ENCODE measurements at regions not wholly inside any gene's neighbourhood (a gene's known extent, or its start where the extent isn't known, plus 50 kb on each side); places are given as distances from the start of the nearest gene placed in this dataset.

DNA sequence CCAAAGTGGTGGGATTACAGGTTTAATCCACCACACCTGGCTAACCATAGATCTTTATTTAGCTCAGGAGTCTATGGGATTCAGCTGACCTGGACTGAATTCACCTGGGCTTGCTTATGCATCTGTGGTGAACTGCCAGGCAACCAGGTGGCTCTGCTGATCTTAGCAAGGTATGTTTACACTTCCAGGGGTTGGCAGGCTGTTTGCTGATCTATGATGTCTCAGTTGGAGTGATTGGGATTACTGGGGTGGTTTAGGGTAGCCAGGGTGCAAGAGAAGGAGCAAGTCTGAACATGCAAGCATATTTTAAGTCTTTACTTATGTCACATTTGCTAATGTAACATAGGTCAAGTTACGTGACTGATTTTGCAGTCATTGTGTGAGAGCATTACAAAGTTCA is 63.6 kb upstream of the JAK2 start:
- no peak for DNase-seq (ENCODE audit: low spot score)

DNA sequence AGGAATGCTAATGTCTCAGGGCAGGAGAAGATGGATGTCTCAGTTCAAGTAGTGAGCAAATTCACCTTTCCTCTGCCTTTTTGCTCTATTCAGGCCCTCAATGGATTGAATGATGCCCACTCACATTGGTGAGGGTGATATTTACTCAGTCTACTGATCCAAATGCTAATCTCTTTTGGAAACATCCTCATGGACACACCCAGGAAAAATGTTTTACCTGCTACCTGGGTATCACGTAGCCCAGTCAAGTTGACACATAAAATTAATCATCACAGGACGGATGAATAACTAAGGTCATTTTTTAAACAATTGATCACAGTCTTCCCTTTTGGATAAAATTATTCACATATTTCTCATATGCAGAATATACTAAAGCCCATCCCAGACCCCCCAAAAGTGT is 63.0 kb upstream of the JAK2 start:
- DNase-seq (ENCODE audit: low spot score), result no peak

DNA sequence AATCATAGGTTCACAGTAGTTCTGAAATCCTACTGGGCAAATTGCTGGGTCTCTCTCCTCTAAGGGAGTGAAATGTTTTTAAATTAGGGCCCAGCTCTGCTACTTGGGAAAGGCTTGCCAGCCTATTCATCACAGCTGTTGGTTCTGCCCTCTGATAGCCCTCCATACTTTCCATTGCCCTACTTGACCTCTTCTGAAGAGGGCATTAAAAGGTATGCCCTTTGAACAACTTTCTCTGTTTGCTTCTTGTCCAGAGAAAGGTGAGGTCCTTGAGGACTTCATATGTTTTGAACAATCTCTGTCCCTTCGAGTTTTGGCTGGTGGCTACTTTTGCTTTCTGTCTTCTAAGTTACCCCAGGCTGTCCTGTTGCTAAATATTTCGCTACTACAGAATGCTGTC is 62.3 kb upstream of the JAK2 start:
- DNase-seq (ENCODE audit: low spot score), result no peak

- DNase-seq (ENCODE audit: low spot score), result no peak
Observed at GRCh38 chr9:4923141-4923540, 61.9 kb upstream of the JAK2 start.

DNA sequence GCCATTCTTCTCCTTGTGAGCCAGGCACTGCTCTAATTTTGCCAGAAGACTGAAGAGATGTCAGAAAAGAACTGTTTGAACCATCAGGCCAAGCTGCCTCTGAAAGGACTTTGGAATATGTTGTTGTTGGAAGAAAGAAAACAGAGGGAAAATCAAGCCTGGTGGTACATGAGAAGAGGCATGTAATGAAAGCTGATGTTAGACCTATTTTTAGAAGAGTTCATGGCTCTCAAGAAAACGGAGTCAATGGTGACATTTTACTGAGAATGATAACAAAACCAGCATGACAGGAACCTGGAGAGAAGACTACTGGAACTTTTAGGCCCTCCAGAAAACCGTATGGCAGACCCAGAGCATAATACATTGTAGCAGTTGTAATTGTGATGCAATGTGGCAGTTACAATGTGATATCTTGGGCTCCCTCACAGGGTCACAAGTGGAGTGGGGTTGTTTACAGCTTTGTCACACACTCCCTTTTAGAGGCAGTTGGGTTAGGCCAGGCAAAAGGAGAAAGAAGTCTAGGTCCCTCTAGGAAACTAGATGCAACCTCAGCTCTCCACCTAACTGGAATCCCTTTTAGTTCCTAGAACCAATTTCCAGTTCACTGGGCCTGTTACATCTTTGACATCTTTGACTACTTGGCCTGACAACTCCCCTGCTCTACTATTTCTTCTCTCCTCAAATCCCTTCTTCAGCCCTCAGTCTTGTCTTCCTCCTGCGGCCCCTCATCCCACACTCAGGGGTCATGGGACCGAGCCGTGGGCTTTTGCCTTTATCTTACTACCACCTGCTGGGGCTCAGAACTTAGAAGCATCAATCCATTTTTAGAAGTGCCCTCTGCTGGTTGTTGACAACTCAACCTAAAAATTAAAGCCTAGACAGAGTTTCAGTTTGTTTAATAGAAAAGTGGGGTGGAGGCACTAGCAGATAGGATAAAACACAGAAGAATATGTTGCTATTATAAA is 61.2 kb upstream of the JAK2 start:
- DNase-seq (ENCODE audit: low spot score), result no peak

- no peak for DNase-seq (ENCODE audit: low spot score)
Observed at GRCh38 chr9:4926239-4926638, 58.8 kb upstream of the JAK2 start.

- peak; percentile 44 for DNase-seq (ENCODE audit: low spot score)
Observed at GRCh38 chr9:4927043-4927471, 58.0 kb upstream of the JAK2 start.

DNA sequence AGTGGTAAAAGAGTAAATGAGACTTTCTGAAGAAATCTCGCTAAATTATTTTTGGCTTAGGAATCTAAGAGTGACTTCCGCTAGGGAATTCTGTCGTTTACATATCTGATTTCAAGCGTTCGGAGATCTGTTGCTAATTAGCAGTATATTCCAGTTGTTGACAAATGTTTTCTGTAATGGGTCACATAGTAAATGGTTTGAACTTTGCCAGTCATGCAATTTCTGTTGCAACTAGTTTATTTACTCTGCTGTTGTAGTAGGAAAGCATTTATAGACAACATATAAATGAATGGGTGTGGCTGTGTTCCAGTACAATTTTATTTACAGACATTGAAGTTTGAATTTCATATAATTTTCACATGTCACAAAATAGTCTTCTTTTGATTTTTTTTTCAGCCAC is 57.4 kb upstream of the JAK2 start:
- no peak for DNase-seq (ENCODE audit: low spot score)

GRCh38 chr9:4929917-4930316 is 55.2 kb upstream of the JAK2 start:
- DNase-seq (ENCODE audit: low spot score), result no peak

- DNase-seq (ENCODE audit: low spot score), result no peak
Observed at GRCh38 chr9:4932681-4933080, 52.4 kb upstream of the JAK2 start.

- DNase-seq (ENCODE audit: low spot score), result no peak
Observed at GRCh38 chr9:4933177-4933576, 51.9 kb upstream of the JAK2 start.

- no peak for DNase-seq (ENCODE audit: low spot score)
Observed at GRCh38 chr9:4933861-4934260, 51.2 kb upstream of the JAK2 start.

GRCh38 chr9:4935001-4935672 is 49.9 kb upstream of the JAK2 start:
- peak; percentile 46 for DNase-seq (ENCODE audit: low spot score)
